ENCODE measurements at regions not wholly inside any gene's neighbourhood (a gene's known extent, or its start where the extent isn't known, plus 50 kb on each side); places are given as distances from the start of the nearest gene placed in this dataset.

GRCh38 chr12:93203361-93203760 lies 174.4 kb upstream of the NUDT4 start:
- CTCF ChIA-PET (ENCODE audit: partially characterized antibody) = interaction anchor here (0.6 to 1.5 kb wide), 3 partner anchors 10 to 216 kb away, joined by 3 to 4 read pairs (median 3); no protein-coding TSS in a partner anchor
- H4K8ac ChIP-seq (ENCODE audit: extremely low read depth, insufficient read depth, low read length) = no peak overlapping the region
- no peaks in the 10 kb centered on the region for H3K9me3 ChIP-seq (ENCODE audit: insufficient read depth in 2 of 2, low read depth in 1 of 2, low read length in 1 of 2)
- no peak overlapping the region for H3K14ac ChIP-seq (ENCODE audit: insufficient read length)
- FAIRE-seq (no peak), DNase-seq (ENCODE audit: low read depth in 1 of 2, low spot score in 2 of 2) (no peak)
- H2BK120ac ChIP-seq (replicated peaks; ENCODE audit: low read depth, low read length) = no peak overlapping the region
- no peak overlapping the region for H3K27ac ChIP-seq (ENCODE audit: low read depth, low read length)
- no peaks in the 10 kb centered on the region for H3K4me1 ChIP-seq (replicated peaks in 1 of 4; ENCODE audit: control insufficient read depth in 3 of 4, insufficient read depth in 4 of 4, low read length in 3 of 4)
- POLR2A ChIA-PET (ENCODE audit: partially characterized antibody) = no interaction called here
- H3K56ac ChIP-seq (replicated peaks; ENCODE audit: insufficient read length, low read depth, low read length) = no peak overlapping the region
- H3K36me3 ChIP-seq (ENCODE audit: control insufficient read depth in 2 of 4, insufficient read depth in 4 of 4, low read length in 3 of 4) = no peaks in the 10 kb centered on the region
- TF ChIP-seq BACH1 (IDR thresholded peaks at IDR 0.05; ENCODE audit: low read length) (no peak), KDM5A (IDR thresholded peaks at IDR 0.05; ENCODE audit: low read length) (no peak), NANOG (IDR thresholded peaks at IDR 0.05; ENCODE audit: insufficient read depth, low read depth, low read length, poor library complexity, severe bottlenecking) (no peak), SP4 (IDR thresholded peaks at IDR 0.05; ENCODE audit: low read length) (no peak), TBP (IDR thresholded peaks at IDR 0.05; ENCODE audit: low read depth, low read length) (no peak), USF2 (IDR thresholded peaks at IDR 0.05; ENCODE audit: low read length) (no peak), YY1 (IDR thresholded peaks at IDR 0.05; ENCODE audit: low read depth, low read length) (no peak)
- TF ChIP-seq, protein P1, sequence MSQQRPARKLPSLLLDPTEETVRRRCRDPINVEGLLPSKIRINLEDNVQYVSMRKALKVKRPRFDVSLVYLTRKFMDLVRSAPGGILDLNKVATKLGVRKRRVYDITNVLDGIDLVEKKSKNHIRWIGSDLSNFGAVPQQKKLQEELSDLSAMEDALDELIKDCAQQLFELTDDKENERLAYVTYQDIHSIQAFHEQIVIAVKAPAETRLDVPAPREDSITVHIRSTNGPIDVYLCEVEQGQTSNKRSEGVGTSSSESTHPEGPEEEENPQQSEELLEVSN (IDR thresholded peaks at IDR 0.05) = no peak
- H4K5ac ChIP-seq (ENCODE audit: insufficient read length, low read depth, low read length) = no peak overlapping the region
- no peak overlapping the region for H3K4me3 ChIP-seq (ENCODE audit: extremely low read depth in 1 of 4, insufficient read depth in 2 of 4, low read depth in 3 of 4, low read length in 4 of 4)
- H3K9ac ChIP-seq (replicated peaks in 1 of 4; ENCODE audit: extremely low read depth in 1 of 4, low read depth in 3 of 4, low read length in 3 of 4) = no peak overlapping the region
- H3K18ac ChIP-seq (ENCODE audit: extremely low read depth, low read length) = no peak overlapping the region
- no peaks in the 10 kb centered on the region for H3K27me3 ChIP-seq (replicated peaks in 1 of 4; ENCODE audit: control insufficient read depth in 3 of 4, extremely low read depth in 1 of 4, insufficient read depth in 3 of 4, low read length in 3 of 4)
- H2AK5ac ChIP-seq (ENCODE audit: low read depth, low read length) = no peak overlapping the region
- H3K4me2 ChIP-seq (ENCODE audit: insufficient read depth in 1 of 2, low read depth in 2 of 2, low read length in 2 of 2) = no peak overlapping the region
- 91% methylated on average over 2 of the region's 2 CpGs; no CpG with 5 or more reads in 1 of the 2 experiments for whole genome bisulfite sequencing, 2 experiments (ENCODE audit: extremely low coverage in 1 of 2, insufficient coverage in 1 of 2, insufficient read length in 1 of 2, insufficient replicate concordance in 2 of 2, low coverage in 1 of 2, low lambda C conversion rate in 2 of 2, missing lambda C conversion rate in 1 of 2)
- H3K79me2 ChIP-seq (ENCODE audit: control insufficient read depth in 1 of 2, insufficient read depth in 2 of 2, low read length in 2 of 2) = no peaks in the 10 kb centered on the region
- no peak overlapping the region for H4K91ac ChIP-seq (replicated peaks; ENCODE audit: insufficient read length, low read length)
- no peak overlapping the region for H2BK5ac ChIP-seq (ENCODE audit: low read depth, low read length)
- H3K4ac ChIP-seq (replicated peaks; ENCODE audit: insufficient read length, low read depth, low read length) = no peak overlapping the region
- H3K23ac ChIP-seq (ENCODE audit: insufficient read length) = no peak overlapping the region
- no peak overlapping the region for H2BK15ac ChIP-seq (ENCODE audit: low read length)
- no peak overlapping the region for H2BK12ac ChIP-seq (ENCODE audit: low read depth, low read length)
- H3K79me1 ChIP-seq (ENCODE audit: low read depth, low read length) = no peaks in the 10 kb centered on the region
- H2AFZ ChIP-seq (ENCODE audit: low read length) = no peak overlapping the region
- H3K23me2 ChIP-seq (ENCODE audit: low read depth, low read length) = no peaks in the 10 kb centered on the region
- H4K20me1 ChIP-seq (replicated peaks in 1 of 2; ENCODE audit: control insufficient read depth in 1 of 2, insufficient read depth in 2 of 2, low read length in 2 of 2) = no peaks in the 10 kb centered on the region
- H2BK20ac ChIP-seq (ENCODE audit: low read length) = no peak overlapping the region

Data from H1 (cell line).